ENCODE measurements at regions not wholly inside any gene's neighbourhood (a gene's known extent, or its start where the extent isn't known, plus 50 kb on each side); places are given as distances from the start of the nearest gene placed in this dataset.
"Not testable (repeated sequence)": the region's sequence is repeated elsewhere in the genome, so short reads cannot be mapped to it uniquely, and the experiment has no call there.

- DNase-seq = no peak
Observed at GRCh38 chr21:41582866-41583265, 74.9 kb upstream of the TMPRSS2 start.

GRCh38 chr21:41582298-41582840 lies 74.4 kb upstream of the TMPRSS2 start:
- no peak for DNase-seq

- DNase-seq = no peak
Observed at GRCh38 chr21:41581592-41582228, 73.8 kb upstream of the TMPRSS2 start.

GRCh38 chr21:41580758-41581554 lies 73.0 kb upstream of the TMPRSS2 start:
- no peak for DNase-seq

- DNase-seq = no peak
Observed at GRCh38 chr21:41579692-41580091, 71.7 kb upstream of the TMPRSS2 start.

- DNase-seq = no peak
Observed at GRCh38 chr21:41578716-41579115, 70.8 kb upstream of the TMPRSS2 start.

GRCh38 chr21:41578083-41578482 lies 70.1 kb upstream of the TMPRSS2 start:
- DNase-seq = no peak

DNA sequence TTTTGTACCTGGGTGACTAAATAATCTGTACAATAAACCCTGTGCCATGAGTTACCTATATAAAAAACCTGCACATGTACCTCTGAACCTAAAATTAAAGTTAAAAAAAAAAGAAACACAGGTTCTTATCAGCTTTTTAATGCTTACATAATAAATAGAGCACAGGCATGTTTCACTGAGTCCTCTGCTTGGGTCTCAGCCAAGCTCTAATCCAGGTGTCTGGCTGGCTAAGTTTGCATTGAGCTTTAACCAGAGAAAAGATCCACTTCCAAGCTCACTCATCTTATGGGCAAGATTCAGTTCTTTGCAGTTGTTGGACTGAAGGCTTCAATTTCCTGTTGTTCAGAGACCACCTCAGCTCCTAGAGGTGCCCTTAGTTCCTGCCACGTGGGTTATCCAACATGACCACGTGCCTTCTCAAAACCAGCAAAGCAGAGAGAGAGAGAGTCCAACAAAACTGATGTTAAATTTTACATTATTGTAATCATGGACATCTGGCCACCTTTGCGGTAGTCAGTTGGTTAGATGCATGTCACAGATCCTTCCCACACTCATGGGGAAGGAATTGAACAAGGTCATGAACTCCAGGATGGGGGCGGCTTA lies 68.2 kb upstream of the TMPRSS2 start:
- no peak for DNase-seq

- no peak for DNase-seq
Observed at GRCh38 chr21:41573902-41574690, 66.1 kb upstream of the TMPRSS2 start.

DNA sequence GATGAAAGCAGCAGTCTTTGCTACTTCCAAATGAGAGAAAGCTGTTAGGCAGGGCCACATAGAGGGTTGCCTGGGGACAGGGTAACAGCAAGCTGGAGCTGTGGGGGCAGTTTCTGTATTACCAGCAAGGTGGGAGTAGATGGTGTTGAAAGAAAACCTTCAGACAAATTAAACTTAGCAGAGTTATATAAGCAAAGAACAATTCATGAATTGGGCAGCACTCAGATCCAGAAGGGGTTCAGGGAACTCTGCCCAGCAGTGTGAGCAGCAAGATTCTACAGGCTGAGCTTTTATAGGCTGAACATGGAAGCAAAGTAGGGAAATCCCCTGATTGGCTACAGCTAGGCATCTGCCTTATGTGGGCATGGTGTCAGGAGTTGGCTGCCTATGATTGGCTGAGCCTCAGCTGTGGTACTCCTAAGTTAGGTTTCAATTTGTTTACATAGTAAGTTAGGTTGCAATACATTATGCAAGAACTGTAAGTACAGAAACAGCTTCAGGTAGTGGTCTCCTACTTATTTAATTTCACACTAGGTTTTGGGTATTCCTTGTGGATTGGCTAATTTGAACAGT lies 64.1 kb upstream of the TMPRSS2 start:
- no peak for DNase-seq

GRCh38 chr21:41570791-41571355 lies 62.9 kb upstream of the TMPRSS2 start:
- no peak for DNase-seq

- no peak for DNase-seq
Observed at GRCh38 chr21:41568606-41569385, 60.8 kb upstream of the TMPRSS2 start.

GRCh38 chr21:41567901-41568510 lies 60.0 kb upstream of the TMPRSS2 start:
- DNase-seq = no peak

DNA sequence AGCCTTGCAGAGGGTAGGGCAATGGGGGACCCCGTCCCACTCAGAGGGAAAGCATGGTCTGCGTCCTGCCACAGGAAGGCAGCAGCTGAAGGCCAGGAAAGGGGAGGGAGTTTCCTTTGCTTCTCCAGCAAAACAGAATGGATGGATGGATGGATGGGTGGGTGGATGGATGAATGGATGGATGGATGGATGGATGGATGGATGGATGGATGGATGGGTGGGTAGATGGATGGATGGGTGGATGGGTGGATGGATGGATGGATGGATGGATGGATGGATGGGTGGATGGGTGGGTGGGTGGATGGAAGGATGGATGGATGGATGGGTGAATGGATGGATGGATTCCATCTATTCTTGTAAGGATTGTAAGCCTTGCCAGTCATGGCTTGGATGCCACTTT lies 59.3 kb upstream of the TMPRSS2 start:
- DNase-seq = not testable (repeated sequence)

DNA sequence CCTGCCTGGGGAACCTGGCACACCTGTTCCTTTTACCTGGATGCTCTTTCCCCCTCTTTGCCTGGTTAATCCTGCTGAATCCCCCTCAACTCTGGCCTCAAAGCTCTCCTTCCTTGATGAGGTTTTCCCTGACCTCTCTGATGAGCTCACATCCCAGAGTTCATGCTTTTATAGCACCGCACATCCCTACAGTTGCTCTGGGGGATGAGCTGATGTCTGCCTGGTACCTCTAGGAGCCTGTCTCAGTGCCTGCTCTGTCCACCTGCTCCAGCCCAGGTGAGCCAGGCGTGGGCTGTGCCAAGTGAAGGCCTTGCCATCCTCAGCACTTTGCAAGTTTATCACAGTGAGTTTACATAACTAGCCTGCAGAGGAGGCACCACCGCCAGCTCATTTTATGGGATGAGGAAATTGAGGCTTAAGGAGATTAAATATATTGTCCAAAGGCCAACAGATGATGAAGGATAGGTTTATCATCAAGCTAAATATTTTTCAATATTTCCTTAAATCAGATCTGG lies 58.6 kb upstream of the TMPRSS2 start:
- no peak for DNase-seq

DNA sequence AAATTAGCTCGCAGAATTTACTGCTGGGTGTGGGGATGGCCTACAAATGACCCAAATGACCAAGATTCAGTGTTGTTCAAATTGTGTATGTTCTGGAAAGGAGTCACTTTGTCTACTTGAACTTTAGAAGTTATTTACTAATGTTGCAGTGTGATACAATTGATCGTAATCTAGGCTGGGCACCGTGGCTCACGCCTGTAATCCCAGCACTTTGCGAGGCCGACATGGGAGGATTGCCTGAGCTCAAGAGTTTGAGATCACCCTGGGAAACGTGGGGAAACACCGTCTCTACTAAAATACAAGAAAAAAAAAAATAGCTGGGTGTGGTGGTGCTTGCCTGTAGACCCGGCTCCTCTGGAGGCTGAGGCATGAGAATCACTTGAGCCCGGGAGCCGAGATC lies 57.6 kb upstream of the TMPRSS2 start:
- DNase-seq = no peak

DNA sequence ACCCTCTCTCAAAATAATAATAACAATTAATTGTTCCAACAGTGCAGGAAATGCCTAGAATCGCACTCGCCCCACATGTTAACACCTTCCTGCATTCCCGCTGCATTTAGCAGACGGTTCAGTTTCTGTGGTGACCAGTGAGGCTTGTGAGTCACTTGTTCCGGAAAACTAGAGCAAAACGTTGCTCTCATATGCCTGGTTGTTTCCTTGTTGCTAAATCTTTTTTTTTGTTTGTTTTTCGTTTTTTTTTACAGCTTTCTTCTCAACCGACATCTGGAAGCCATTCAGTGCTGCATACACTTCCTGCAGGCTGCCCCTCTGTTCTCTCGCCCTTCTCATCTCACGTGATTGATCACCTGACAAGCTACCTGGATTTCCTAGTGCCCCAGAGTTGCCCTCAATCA lies 56.9 kb upstream of the TMPRSS2 start:
- DNase-seq = no peak

DNA sequence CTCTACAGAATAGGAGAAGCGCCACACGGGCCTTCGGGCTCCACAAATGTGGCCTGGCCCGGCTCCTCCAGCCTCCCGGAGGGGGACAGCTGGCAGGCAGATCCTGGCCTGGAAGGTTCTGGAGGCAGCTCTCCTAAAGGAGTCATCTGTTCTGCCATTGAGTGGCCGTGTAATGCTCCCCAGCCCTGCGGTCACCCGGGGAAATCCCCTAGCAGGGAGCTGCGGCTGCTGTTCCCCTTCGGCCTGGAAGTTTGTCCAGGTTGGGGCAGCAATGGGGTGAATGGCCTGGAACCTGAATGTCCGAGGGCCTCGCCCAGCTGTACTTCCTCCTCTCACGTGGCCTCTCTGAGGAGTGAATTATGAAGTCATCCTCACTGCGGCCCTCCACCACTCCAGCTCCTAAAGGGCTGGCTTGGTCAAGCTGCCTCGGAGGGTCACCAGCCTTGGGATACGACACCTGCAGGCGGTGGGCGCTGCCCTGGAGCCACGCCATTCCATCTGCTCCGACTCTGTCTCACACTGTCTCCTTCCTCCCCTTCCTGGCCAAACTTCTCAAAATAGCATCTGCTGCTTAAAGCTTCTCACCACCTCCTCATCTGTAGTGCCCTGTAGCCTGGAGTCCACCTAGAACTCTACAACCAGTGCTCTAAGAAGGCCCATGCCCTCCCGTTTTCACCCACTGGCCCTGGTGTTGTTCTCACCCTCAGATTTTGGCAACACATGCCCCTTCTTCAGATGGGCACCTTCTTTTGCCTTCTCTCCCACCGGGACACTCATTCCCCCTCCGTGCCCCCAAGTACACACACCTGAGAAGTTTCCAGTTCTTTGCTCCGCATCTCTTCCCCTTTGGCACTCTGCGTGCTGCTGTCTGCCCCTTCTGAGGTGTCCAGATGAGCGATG lies 54.4 kb upstream of the TMPRSS2 start:
- DNase-seq = no peak

GRCh38 chr21:41561701-41562100 lies 53.7 kb upstream of the TMPRSS2 start:
- DNase-seq = no peak

- no peak for DNase-seq
Observed at GRCh38 chr21:41560661-41561158, 52.8 kb upstream of the TMPRSS2 start.
